Mammary epithelial cell (primary cell): ENCODE measurements at regions not wholly inside any gene's neighbourhood (a gene's known extent, or its start where the extent isn't known, plus 50 kb on each side); places are given as distances from the start of the nearest gene placed in this dataset.

Source experiments
- EZH2 ChIP-seq: IDR thresholded peaks from 2 replicates; pipeline ENCODE4 v1.6.1; 2012; ENCODE audit warnings: low read length, inconsistent platforms, borderline replicate concordance
- TF ChIP-seq, protein P1 (sequence below), 2 donors: IDR thresholded peaks in 1 of 2; conservative IDR thresholded peaks in 1 of 2; 2 replicates each; pipeline ENCODE4 v1.5.1; 2011 to 2012; ENCODE audit warnings: inconsistent platforms in 2 of 2, low read length in 2 of 2, mild to moderate bottlenecking in 2 of 2, control low read depth in 1 of 2, low read depth in 1 of 2; ENCODE audit not compliant: insufficient read depth in 1 of 2; ENCODE audit errors: extremely low read depth in 1 of 2

- TF ChIP-seq, protein P1, sequence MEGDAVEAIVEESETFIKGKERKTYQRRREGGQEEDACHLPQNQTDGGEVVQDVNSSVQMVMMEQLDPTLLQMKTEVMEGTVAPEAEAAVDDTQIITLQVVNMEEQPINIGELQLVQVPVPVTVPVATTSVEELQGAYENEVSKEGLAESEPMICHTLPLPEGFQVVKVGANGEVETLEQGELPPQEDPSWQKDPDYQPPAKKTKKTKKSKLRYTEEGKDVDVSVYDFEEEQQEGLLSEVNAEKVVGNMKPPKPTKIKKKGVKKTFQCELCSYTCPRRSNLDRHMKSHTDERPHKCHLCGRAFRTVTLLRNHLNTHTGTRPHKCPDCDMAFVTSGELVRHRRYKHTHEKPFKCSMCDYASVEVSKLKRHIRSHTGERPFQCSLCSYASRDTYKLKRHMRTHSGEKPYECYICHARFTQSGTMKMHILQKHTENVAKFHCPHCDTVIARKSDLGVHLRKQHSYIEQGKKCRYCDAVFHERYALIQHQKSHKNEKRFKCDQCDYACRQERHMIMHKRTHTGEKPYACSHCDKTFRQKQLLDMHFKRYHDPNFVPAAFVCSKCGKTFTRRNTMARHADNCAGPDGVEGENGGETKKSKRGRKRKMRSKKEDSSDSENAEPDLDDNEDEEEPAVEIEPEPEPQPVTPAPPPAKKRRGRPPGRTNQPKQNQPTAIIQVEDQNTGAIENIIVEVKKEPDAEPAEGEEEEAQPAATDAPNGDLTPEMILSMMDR (conservative IDR thresholded peaks at IDR 0.05 in 1 of 2, IDR thresholded peaks at IDR 0.05 in 1 of 2; ENCODE audit: extremely low read depth in 1 of 2, insufficient read depth in 1 of 2, low read depth in 1 of 2, low read length in 2 of 2) = no peak
- TF ChIP-seq EZH2 = no peak
These were observed 401.3 kb downstream of the ENC1 start for GRCh38 chr5:74239261-74239660.
